Esophagus muscularis mucosa (tissue), 4 donors: ENCODE measurements at regions not wholly inside any gene's neighbourhood (a gene's known extent, or its start where the extent isn't known, plus 50 kb on each side); places are given as distances from the start of the nearest gene placed in this dataset.

ENCODE experiments used
- EP300 ChIP-seq: sonication (generic); formaldehyde crosslinking; IDR thresholded peaks from one replicate; pipeline ENCODE4 v1.6.1; 2017; ENCODE audit warnings: antibody characterized with exemption
- POLR2AphosphoS5 ChIP-seq, 2 donors: sonication (generic); formaldehyde crosslinking; IDR thresholded peaks; one replicate each; pipeline ENCODE4 v1.6.1; 2017; ENCODE audit warnings: antibody characterized with exemption in 2 of 2
- TF ChIP-seq, protein P1 (sequence below), 3 experiments: fragments of 200-600 bp in 2 of 3; fragments of 450-650 bp in 1 of 3; sonication (generic) in 2 of 3; IDR thresholded peaks; one replicate each; pipeline ENCODE4 v1.5.1; 2017 to 2019; ENCODE audit warnings: antibody characterized with exemption in 3 of 3, mild to moderate bottlenecking in 2 of 3, moderate library complexity in 1 of 3

DNA sequence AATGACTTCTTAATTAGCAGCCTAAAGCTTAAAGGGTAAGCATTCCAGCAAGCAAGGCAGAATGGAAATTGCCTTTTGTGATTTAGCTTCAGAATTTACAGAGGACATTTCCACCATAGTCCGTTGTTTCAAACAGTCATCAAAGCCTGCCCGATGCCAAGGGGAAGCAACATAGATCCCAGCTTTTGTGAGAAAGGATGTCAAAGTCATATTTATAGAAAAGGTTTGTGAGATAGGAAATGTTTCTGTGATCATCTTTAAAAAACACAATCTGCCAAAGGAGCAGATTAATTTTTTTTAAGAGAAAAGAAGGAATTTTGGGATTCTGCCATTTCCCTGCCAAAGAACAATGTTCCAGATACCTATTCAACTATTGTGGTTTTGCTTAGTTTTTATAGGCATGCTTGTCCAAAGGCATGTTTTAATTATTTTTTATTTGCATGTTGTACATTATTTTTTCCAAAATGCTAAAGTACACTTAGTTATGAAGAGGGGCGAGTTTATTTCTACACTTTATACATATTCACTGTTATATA lies 346.9 kb downstream of the ZNF608 start:
- TF ChIP-seq, protein P1, sequence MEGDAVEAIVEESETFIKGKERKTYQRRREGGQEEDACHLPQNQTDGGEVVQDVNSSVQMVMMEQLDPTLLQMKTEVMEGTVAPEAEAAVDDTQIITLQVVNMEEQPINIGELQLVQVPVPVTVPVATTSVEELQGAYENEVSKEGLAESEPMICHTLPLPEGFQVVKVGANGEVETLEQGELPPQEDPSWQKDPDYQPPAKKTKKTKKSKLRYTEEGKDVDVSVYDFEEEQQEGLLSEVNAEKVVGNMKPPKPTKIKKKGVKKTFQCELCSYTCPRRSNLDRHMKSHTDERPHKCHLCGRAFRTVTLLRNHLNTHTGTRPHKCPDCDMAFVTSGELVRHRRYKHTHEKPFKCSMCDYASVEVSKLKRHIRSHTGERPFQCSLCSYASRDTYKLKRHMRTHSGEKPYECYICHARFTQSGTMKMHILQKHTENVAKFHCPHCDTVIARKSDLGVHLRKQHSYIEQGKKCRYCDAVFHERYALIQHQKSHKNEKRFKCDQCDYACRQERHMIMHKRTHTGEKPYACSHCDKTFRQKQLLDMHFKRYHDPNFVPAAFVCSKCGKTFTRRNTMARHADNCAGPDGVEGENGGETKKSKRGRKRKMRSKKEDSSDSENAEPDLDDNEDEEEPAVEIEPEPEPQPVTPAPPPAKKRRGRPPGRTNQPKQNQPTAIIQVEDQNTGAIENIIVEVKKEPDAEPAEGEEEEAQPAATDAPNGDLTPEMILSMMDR (IDR thresholded peaks at IDR 0.05) = no peak
- TF ChIP-seq POLR2AphosphoS5 (IDR thresholded peaks at IDR 0.05) (no peak), EP300 (no peak)
